Endothelial cell of umbilical vein (primary cell): ENCODE measurements at regions not wholly inside any gene's neighbourhood (a gene's known extent, or its start where the extent isn't known, plus 50 kb on each side); places are given as distances from the start of the nearest gene placed in this dataset.

Experiments
- BruUV-seq: library from RNA; stranded (reverse); fragments of 400-500 nt; replicated peaks from 2 replicates; lab custom pipeline; 2021; lab: Mats Ljungman, UMichigan
- CTCF ChIA-PET: fragments of 300-600, 350-600 bp; sonication (Branson Sonifier 250); formaldehyde crosslinking; loops from one replicate; lab custom pipeline; 2021; ENCODE audit warnings: antibody characterized with exemption, inconsistent platforms; lab: Charles Lee
- POLR2A ChIA-PET: fragments of 300-600, 350-600 bp; sonication (Branson Sonifier 250); formaldehyde crosslinking; loops from one replicate; lab custom pipeline; 2021; ENCODE audit warnings: antibody characterized with exemption, inconsistent platforms; lab: Charles Lee
- DNase-seq: peaks from one replicate; pipeline ENCODE4 v3.0.0-alpha.2; 2011; ENCODE audit warnings: low read depth, low spot score
- FAIRE-seq: peaks from 2 replicates; lab custom pipeline; 2011; peaks lifted over from hg19 to GRCh38; lab: Jason Lieb, UNC
- H2AFZ ChIP-seq: 2 replicates; pipeline ENCODE4 v1.6.0; 2012; ENCODE audit warnings: low read depth, low read length, control low read depth, inconsistent platforms
- H3K27ac ChIP-seq: 2 replicates; pipeline ENCODE4 v1.5.1; 2011; ENCODE audit warnings: low read depth, mild to moderate bottlenecking, control low read depth, low read length, moderate library complexity; ENCODE audit not compliant: insufficient read depth
- H3K27me3 ChIP-seq, 2 experiments: 2 replicates each; pipeline versions ENCODE4 v1.6.0 to v1.6.1; 2011; ENCODE audit warnings: low read length in 2 of 2, mixed read lengths in 1 of 2; ENCODE audit not compliant: control insufficient read depth in 2 of 2, insufficient read depth in 2 of 2
- H3K36me3 ChIP-seq, 2 experiments: 2 replicates in 1 of 2; 3 replicates in 1 of 2; pipeline ENCODE4 v1.5.1; 2011; ENCODE audit warnings: low read length in 2 of 2, mild to moderate bottlenecking in 1 of 2, moderate library complexity in 1 of 2; ENCODE audit not compliant: control insufficient read depth in 2 of 2, insufficient read depth in 2 of 2; ENCODE audit errors: extremely low read depth in 1 of 2
- H3K4me1 ChIP-seq: 3 replicates; pipeline ENCODE4 v1.5.1; 2011; ENCODE audit warnings: mild to moderate bottlenecking, low read length; ENCODE audit not compliant: control insufficient read depth, insufficient read depth; ENCODE audit errors: extremely low read depth
- H3K4me2 ChIP-seq: 2 replicates; pipeline ENCODE4 v1.6.1; 2011; ENCODE audit warnings: low read length, control low read depth, mixed read lengths; ENCODE audit not compliant: insufficient read depth
- H3K4me3 ChIP-seq, 3 experiments: fragments of 200-600 bp in 1 of 3; sonication (generic), shearing (Covaris generic) in 1 of 3; replicated peaks in 1 of 3; 2 replicates each; pipeline ENCODE4 v1.5.1; 2011 to 2016; ENCODE audit warnings: control low read depth in 3 of 3, low read length in 3 of 3, mild to moderate bottlenecking in 2 of 3, inconsistent platforms in 1 of 3, low read depth in 1 of 3, moderate library complexity in 1 of 3; ENCODE audit not compliant: insufficient read depth in 1 of 3
- H3K79me2 ChIP-seq: 2 replicates; pipeline ENCODE4 v1.6.0; 2012; ENCODE audit warnings: low read length, inconsistent platforms; ENCODE audit not compliant: control insufficient read depth, insufficient read depth
- H3K9ac ChIP-seq: replicated peaks from 2 replicates; pipeline ENCODE3; 2011; ENCODE audit warnings: low read length, control low read depth; ENCODE audit not compliant: insufficient read depth; ENCODE audit errors: extremely low read depth
- H3K9me1 ChIP-seq: replicated peaks from 3 replicates; pipeline ENCODE4 v1.6.0; 2011; ENCODE audit warnings: mild to moderate bottlenecking, low read length; ENCODE audit not compliant: control insufficient read depth, insufficient read depth; ENCODE audit errors: extremely low read depth
- H3K9me3 ChIP-seq: replicated peaks from 2 replicates; pipeline ENCODE4 v1.5.1; 2012; ENCODE audit warnings: low read length, inconsistent platforms; ENCODE audit not compliant: control insufficient read depth, insufficient read depth
- H4K20me1 ChIP-seq: replicated peaks from 2 replicates; pipeline ENCODE3; 2011; ENCODE audit warnings: mild to moderate bottlenecking, low read length; ENCODE audit not compliant: control insufficient read depth, insufficient read depth; ENCODE audit errors: extremely low read depth
- CTCF ChIP-seq, 2 donors: IDR thresholded peaks; 1 replicate in 1 of 2; 2 replicates in 1 of 2; pipeline ENCODE4 v1.5.1; 2011; ENCODE audit warnings: low read length in 2 of 2, mild to moderate bottlenecking in 2 of 2, moderate library complexity in 2 of 2, control low read depth in 1 of 2, inconsistent platforms in 1 of 2, low read depth in 1 of 2; ENCODE audit not compliant: insufficient read depth in 1 of 2; ENCODE audit errors: extremely low read depth in 1 of 2
- EZH2 ChIP-seq: IDR thresholded peaks from 2 replicates; pipeline ENCODE4 v1.6.1; 2012; ENCODE audit warnings: borderline replicate concordance, low read depth, mild to moderate bottlenecking, moderate library complexity, low read length, inconsistent platforms; ENCODE audit not compliant: severe bottlenecking
- FOS ChIP-seq: IDR thresholded peaks from 2 replicates; pipeline ENCODE4 v1.6.1; 2011; ENCODE audit warnings: mild to moderate bottlenecking, low read length, moderate library complexity, borderline replicate concordance; ENCODE audit not compliant: insufficient read depth
- GATA2 ChIP-seq: IDR thresholded peaks from 2 replicates; pipeline ENCODE4 v1.7.0; 2011; ENCODE audit warnings: low read depth, mild to moderate bottlenecking, moderate library complexity, mixed read lengths, low read length; ENCODE audit not compliant: insufficient read length, insufficient read depth
- JUN ChIP-seq: IDR thresholded peaks from 2 replicates; pipeline ENCODE4 v1.6.1; 2011; ENCODE audit warnings: borderline replicate concordance, low read depth; ENCODE audit not compliant: insufficient read length, insufficient read depth
- MAX ChIP-seq: IDR thresholded peaks from 2 replicates; pipeline ENCODE4 v1.6.1; 2011; ENCODE audit not compliant: insufficient read depth, insufficient read length
- MYC ChIP-seq: IDR thresholded peaks from one replicate; pipeline ENCODE4 v1.6.1; 2011; ENCODE audit warnings: mild to moderate bottlenecking, low read depth, low read length
- POLR2A ChIP-seq: IDR thresholded peaks from 2 replicates; pipeline ENCODE4 v1.6.1; 2012; ENCODE audit warnings: low read depth, mild to moderate bottlenecking, control low read depth, low read length
- POLR2AphosphoS5 ChIP-seq: IDR thresholded peaks from 2 replicates; pipeline ENCODE4 v1.6.1; 2012; ENCODE audit warnings: low read depth, mild to moderate bottlenecking, control low read depth, low read length, moderate library complexity; ENCODE audit not compliant: insufficient read depth
- dilution Hi-C: fragments of 300-500 bp; cut with MboI; formaldehyde crosslinking; loops from one replicate; pipeline ENCODE4 v1.15.0; 2019; ENCODE audit warnings: low sequenced_read_pairs; ENCODE audit not compliant: extremely low pct_ligation_motif_present
- intact Hi-C: fragments of 100-400 bp; cut with micrococcal nuclease; formaldehyde crosslinking; loops from one replicate; pipeline ENCODE4 v1.10.0; 2022

- BruUV-seq = no TSS peak
- H3K79me2 ChIP-seq = no peaks in the 10 kb centered on the region
- dilution Hi-C loops (no loop called here), intact Hi-C loops (no loop called here)
- TF ChIP-seq POLR2A = no peak
- no peak for TF ChIP-seq GATA2
- TF ChIP-seq JUN = no peak
- no peak for TF ChIP-seq MAX
- TF ChIP-seq EZH2 = no peak
- TF ChIP-seq CTCF (IDR thresholded peaks at IDR 0.05; ENCODE audit: extremely low read depth in 1 of 2, insufficient read depth in 1 of 2, low read depth in 1 of 2, low read length in 2 of 2) = no peak
- no peak for TF ChIP-seq MYC
- no peak for TF ChIP-seq FOS
- no peak for TF ChIP-seq POLR2AphosphoS5
- no peak overlapping the region for H3K27ac ChIP-seq
- no peaks in the 10 kb centered on the region for H3K27me3 ChIP-seq
- ChIA-PET CTCF (no interaction called here), POLR2A (no interaction called here)
- FAIRE-seq = no peak
- H3K9ac ChIP-seq = no peak overlapping the region
- no peak overlapping the region for H2AFZ ChIP-seq
- no peaks in the 10 kb centered on the region for H3K9me1 ChIP-seq
- H3K4me2 ChIP-seq = no peak overlapping the region
- no peak overlapping the region for H3K4me3 ChIP-seq
- no peak for DNase-seq
- no peaks in the 10 kb centered on the region for H3K4me1 ChIP-seq
- no peaks in the 10 kb centered on the region for H4K20me1 ChIP-seq
- no peaks in the 10 kb centered on the region for H3K36me3 ChIP-seq
- H3K9me3 ChIP-seq = no peaks in the 10 kb centered on the region
Measured at GRCh38 chr2:17334300-17334699, 183.9 kb downstream of the RAD51AP2 start.
